ENCODE measurements at regions not wholly inside any gene's neighbourhood (a gene's known extent, or its start where the extent isn't known, plus 50 kb on each side); places are given as distances from the start of the nearest gene placed in this dataset.

- no peak for DNase-seq
These were observed 154.2 kb upstream of the PRMT8 start for GRCh38 chr12:3336606-3337311.

GRCh38 chr12:3337944-3338343, 153.1 kb upstream of the PRMT8 start:
- no peak for DNase-seq

GRCh38 chr12:3339221-3339620, 151.8 kb upstream of the PRMT8 start:
- DNase-seq, result no peak

DNA sequence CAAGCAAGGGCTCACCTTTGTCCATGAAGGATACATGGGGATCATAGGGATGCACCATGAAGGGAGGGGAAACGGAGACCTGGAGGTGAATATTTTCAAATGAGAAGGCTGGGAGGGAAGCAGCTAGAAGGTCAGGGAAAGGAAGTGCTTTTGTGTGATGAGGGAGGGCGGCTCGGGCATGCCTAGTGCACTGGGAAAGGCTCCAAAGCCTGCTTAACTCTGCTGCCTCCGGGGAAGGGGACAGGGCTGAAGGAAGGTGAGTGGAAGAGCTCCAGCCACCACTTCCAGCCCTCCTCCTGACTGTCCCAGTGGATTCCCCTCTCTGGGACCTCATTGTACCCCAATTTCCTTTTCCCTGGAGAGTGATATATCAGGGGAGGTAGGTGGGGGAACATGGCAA, 149.4 kb upstream of the PRMT8 start:
- DNase-seq, result no peak

- DNase-seq, result peak; percentile 32
These were observed 149.0 kb upstream of the PRMT8 start for GRCh38 chr12:3342051-3342450.

- DNase-seq, result no peak
These were observed 142.9 kb upstream of the PRMT8 start for GRCh38 chr12:3348055-3348454.

- DNase-seq, result no peak
These were observed 140.6 kb upstream of the PRMT8 start for GRCh38 chr12:3350432-3350831.

- no peak for DNase-seq
These were observed 139.3 kb upstream of the PRMT8 start for GRCh38 chr12:3351731-3352130.

- no peak for DNase-seq
These were observed 138.8 kb upstream of the PRMT8 start for GRCh38 chr12:3352230-3352629.

- DNase-seq, result no peak
These were observed 137.4 kb upstream of the PRMT8 start for GRCh38 chr12:3353621-3354020.

DNA sequence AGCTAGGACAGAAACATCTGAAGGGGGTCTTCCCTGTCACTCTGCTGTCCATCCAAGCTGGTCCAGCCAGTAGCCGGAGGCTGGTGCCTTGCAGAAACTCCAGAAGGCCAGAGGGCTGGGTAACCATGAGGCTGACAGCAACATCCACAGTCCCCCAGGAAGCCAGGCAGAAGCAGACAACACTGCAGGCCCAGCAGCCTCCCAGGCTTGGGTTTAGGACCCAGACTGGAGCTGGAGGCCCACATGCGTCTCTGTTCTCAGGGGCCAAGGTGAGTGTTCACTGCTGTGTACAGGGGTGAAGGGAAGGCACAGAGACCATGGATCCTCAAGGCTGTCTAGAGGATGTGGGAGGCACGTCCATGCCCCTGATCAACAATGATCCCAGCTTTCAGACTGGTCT, 136.4 kb upstream of the PRMT8 start:
- DNase-seq, result no peak

DNA sequence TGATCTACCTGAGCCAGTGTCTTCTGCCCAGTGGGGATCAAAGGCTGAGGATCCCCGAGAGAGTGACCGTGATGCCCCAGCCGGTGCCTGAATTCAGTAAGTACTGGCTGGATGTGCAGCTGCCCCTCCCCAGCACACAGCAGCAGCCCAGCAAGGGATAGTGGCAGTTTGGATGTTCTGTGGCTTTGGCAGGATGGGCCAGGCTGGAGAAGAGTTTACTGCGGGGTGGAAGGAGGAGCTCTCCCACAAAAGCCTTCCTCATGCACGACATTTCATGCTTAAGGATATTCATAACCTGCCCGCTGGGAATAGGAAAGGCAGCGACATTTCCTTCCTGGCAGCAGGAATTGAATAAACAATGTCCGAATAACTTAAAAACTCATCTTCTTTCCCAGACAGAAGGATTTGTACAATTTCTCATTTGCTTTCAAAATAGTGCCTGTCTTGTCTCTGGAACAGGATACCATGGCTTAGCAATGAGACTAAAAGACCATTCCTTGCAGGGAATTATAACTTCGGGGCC, 135.6 kb upstream of the PRMT8 start:
- DNase-seq, result no peak

GRCh38 chr12:3357950-3358525, 133.0 kb upstream of the PRMT8 start:
- no peak for DNase-seq

GRCh38 chr12:3359478-3359877, 131.5 kb upstream of the PRMT8 start:
- no peak for DNase-seq

- DNase-seq, result no peak
These were observed 129.9 kb upstream of the PRMT8 start for GRCh38 chr12:3361146-3361545.

- DNase-seq, result no peak
These were observed 128.3 kb upstream of the PRMT8 start for GRCh38 chr12:3362737-3363136.

DNA sequence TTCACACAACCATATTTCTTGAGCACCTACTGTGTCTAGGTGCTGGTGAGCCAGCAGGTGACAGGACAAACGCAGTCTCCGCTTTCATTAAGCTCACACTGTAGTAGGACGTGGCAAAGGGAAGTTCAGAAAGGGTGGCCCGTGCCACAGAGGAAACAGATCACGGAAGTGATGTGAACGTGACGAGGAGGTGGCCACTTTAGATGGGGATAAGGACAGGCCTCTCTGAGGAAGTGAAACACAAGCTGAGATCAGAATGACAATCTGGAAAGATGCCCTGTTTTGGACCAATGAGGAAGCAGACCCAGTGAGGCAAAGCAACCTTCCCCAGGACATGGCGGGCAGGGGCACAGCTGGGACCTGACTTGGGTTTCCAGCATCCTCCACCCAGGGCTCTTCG, 127.4 kb upstream of the PRMT8 start:
- DNase-seq, result no peak

- no peak for DNase-seq
These were observed 126.8 kb upstream of the PRMT8 start for GRCh38 chr12:3364226-3364625.

GRCh38 chr12:3364661-3365462, 126.1 kb upstream of the PRMT8 start:
- no peak for DNase-seq

- no peak for DNase-seq
These were observed 125.3 kb upstream of the PRMT8 start for GRCh38 chr12:3365463-3366411.

DNA sequence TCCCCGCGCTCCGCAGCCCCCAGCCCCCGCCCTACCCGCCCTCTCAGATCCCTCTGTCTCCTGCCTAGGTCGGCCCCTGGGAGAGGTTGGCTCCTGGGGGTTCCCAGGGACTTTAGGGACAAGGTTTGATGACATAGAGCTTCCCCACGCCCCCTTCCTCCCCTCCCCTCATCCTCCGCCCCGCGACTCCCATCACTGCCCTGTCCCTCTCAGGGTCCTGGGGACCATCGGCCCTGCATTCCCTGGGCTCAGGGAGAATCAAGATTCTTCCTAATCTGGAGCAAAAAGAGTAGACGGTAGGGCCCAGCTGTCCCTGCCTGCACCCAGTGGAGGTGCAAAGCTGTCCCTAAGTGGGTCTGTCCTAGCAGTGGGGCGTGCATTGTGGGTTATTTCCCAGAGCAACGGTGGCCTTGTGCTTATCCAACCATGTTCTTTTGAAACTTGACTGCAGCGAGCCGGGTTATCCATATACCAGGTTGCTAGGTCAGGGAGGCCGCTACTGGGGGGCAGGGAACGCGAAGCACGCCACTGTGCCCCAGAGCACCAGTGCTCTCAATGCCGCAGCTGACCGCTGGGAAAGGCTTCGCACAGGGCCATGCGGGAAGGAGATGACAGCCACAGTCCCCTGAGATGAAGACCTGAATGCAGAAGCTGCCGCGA, 124.4 kb upstream of the PRMT8 start:
- DNase-seq, result no peak

All from hindlimb muscle (tissue), 1 donor.